Type B pancreatic cell (in vitro differentiated cells): ENCODE measurements at regions not wholly inside any gene's neighbourhood (a gene's known extent, or its start where the extent isn't known, plus 50 kb on each side); places are given as distances from the start of the nearest gene placed in this dataset.

ENCODE experiments used
- DNase-seq: peaks from one replicate; pipeline ENCODE4 v3.0.0; 2021; ENCODE audit warnings: mixed read lengths; ENCODE audit not compliant: unreplicated experiment; ENCODE audit errors: extremely low spot score
- H3K27ac Mint-ChIP-seq: 2 replicates; pipeline ENCODE4 v1.8.0; 2021; ENCODE audit warnings: mild to moderate bottlenecking, mixed read lengths
- H3K27me3 Mint-ChIP-seq: 2 replicates; pipeline ENCODE4 v1.8.0; 2021; ENCODE audit warnings: mixed read lengths
- H3K36me3 Mint-ChIP-seq: 2 replicates; pipeline ENCODE4 v1.8.0; 2021; ENCODE audit warnings: mixed read lengths
- H3K4me1 Mint-ChIP-seq: one replicate; pipeline ENCODE4 v1.8.0; 2021; ENCODE audit warnings: mixed read lengths; ENCODE audit not compliant: unreplicated experiment
- H3K4me3 Mint-ChIP-seq: 2 replicates; pipeline ENCODE4 v1.8.0; 2021; ENCODE audit warnings: mild to moderate bottlenecking, mixed read lengths
- H3K9me3 Mint-ChIP-seq: 2 replicates; pipeline ENCODE4 v1.8.0; 2021; ENCODE audit warnings: mixed read lengths
- CTCF ChIP-seq: fragments of 200-600 bp; sonication (generic); conservative IDR thresholded peaks from 2 replicates; pipeline ENCODE4 v1.5.0; 2021; ENCODE audit warnings: antibody characterized with exemption, mild to moderate bottlenecking

- no peaks in the 10 kb centered on the region for H3K9me3 Mint-ChIP-seq
Measured at GRCh38 chr16:58904291-58904690, 170.2 kb upstream of the GOT2 start.

GRCh38 chr16:58889516-58889915, 155.4 kb upstream of the GOT2 start:
- Mint-ChIP-seq H3K4me1 (no peaks in the 10 kb centered on the region), H3K4me3 (no peak overlapping the region), H3K27ac (no peak overlapping the region), H3K9me3 (no peaks in the 10 kb centered on the region), H3K36me3 (no peaks in the 10 kb centered on the region), H3K27me3 (peaks cover 3% of the 10 kb centered on the region)
- no peak for DNase-seq
- no peak for TF ChIP-seq CTCF

More at GRCh38 chr16:58904291-58904690, 170.2 kb upstream of the GOT2 start:
- Mint-ChIP-seq H3K27ac (no peak overlapping the region), H3K27me3 (peaks cover 3% of the 10 kb centered on the region), H3K36me3 (no peaks in the 10 kb centered on the region), H3K4me3 (no peak overlapping the region), H3K4me1 (no peaks in the 10 kb centered on the region)
- no peak for DNase-seq
- TF ChIP-seq CTCF = no peak

- peaks cover 3% of the 10 kb centered on the region for H3K27me3 Mint-ChIP-seq
- H3K4me1 Mint-ChIP-seq = no peaks in the 10 kb centered on the region
- DNase-seq = no peak
- H3K36me3 Mint-ChIP-seq = no peaks in the 10 kb centered on the region
- H3K9me3 Mint-ChIP-seq = no peaks in the 10 kb centered on the region
- no peak overlapping the region for H3K4me3 Mint-ChIP-seq
- TF ChIP-seq CTCF = no peak
- H3K27ac Mint-ChIP-seq = no peak overlapping the region
Measured at GRCh38 chr16:58885528-58886170, 151.5 kb upstream of the GOT2 start.

- H3K27ac Mint-ChIP-seq = no peak overlapping the region
- peaks cover 1% of the 10 kb centered on the region for H3K27me3 Mint-ChIP-seq
- no peaks in the 10 kb centered on the region for H3K9me3 Mint-ChIP-seq
- H3K36me3 Mint-ChIP-seq = no peaks in the 10 kb centered on the region
- TF ChIP-seq CTCF = no peak
- no peak overlapping the region for H3K4me3 Mint-ChIP-seq
- no peaks in the 10 kb centered on the region for H3K4me1 Mint-ChIP-seq
- DNase-seq = no peak
Measured at GRCh38 chr16:58884141-58884540, 150.0 kb upstream of the GOT2 start.

GRCh38 chr16:58883131-58883530, 149.0 kb upstream of the GOT2 start:
- H3K27ac Mint-ChIP-seq = no peak overlapping the region
- no peaks in the 10 kb centered on the region for H3K9me3 Mint-ChIP-seq

More at GRCh38 chr16:58883131-58883530, 149.0 kb upstream of the GOT2 start:
- Mint-ChIP-seq H3K4me3 (no peak overlapping the region), H3K36me3 (no peaks in the 10 kb centered on the region), H3K4me1 (no peaks in the 10 kb centered on the region), H3K27me3 (no peaks in the 10 kb centered on the region)
- TF ChIP-seq CTCF = no peak
- no peak for DNase-seq
